HepG2 (cell line): ENCODE measurements at regions not wholly inside any gene's neighbourhood (a gene's known extent, or its start where the extent isn't known, plus 50 kb on each side); places are given as distances from the start of the nearest gene placed in this dataset.

Experiments used
- ATAC-seq: fragments of 200-7000 bp; cut with Tn5 transposase; 3 replicates; pipeline ENCODE4 v1.9.1; 2020; ENCODE audit warnings: mild to moderate bottlenecking, moderate library complexity
- BruUV-seq: library from RNA; stranded (reverse); fragments of 400-500 nt; replicated peaks from 2 replicates; lab custom pipeline; 2021; lab: Mats Ljungman, UMichigan
- CTCF ChIA-PET: fragments of 300-600 bp; formaldehyde crosslinking; extraction: SDS; loops from one replicate; lab custom pipeline; 2021; ENCODE audit warnings: low total read pairs, inconsistent platforms, low intra/inter-chr PET ratio; lab: Yijun Ruan, JAX
- POLR2A ChIA-PET: fragments of 350-600 bp; sonication (Branson Sonifier 250); formaldehyde crosslinking; loops from one replicate; lab custom pipeline; 2020; ENCODE audit warnings: antibody characterized with exemption, inconsistent platforms; lab: Yijun Ruan, JAX
- DNase-seq: peaks from one replicate; pipeline ENCODE4 v3.0.0-alpha.2; 2015; ENCODE audit warnings: low spot score
- FAIRE-seq: peaks from 3 replicates; lab custom pipeline; 2011; peaks lifted over from hg19 to GRCh38; lab: Jason Lieb, UNC
- H2AFZ ChIP-seq: one replicate; pipeline ENCODE4 v1.6.1; 2011; ENCODE audit warnings: low read length, inconsistent platforms
- H3K27ac ChIP-seq: fragments of 300-600 bp; 3 replicates; pipeline ENCODE4 v1.8.0; 2011; ENCODE audit warnings: mixed run types, mild to moderate bottlenecking, mixed read lengths, low read length, inconsistent platforms; ENCODE audit not compliant: insufficient read depth; ENCODE audit errors: extremely low read length
- H3K27me3 ChIP-seq, 2 experiments: fragments of 200-600 bp in 1 of 2; 2 replicates in 1 of 2; 3 replicates in 1 of 2; pipeline versions ENCODE4 v1.6.0 to v1.8.0; 2011; ENCODE audit warnings: low read length in 2 of 2, mild to moderate bottlenecking in 2 of 2, moderate library complexity in 2 of 2, inconsistent platforms in 1 of 2; ENCODE audit not compliant: insufficient read depth in 2 of 2, control insufficient read depth in 1 of 2
- H3K36me3 ChIP-seq, 2 experiments: fragments of 200-600 bp in 1 of 2; replicated peaks in 1 of 2; 2 replicates in 1 of 2; 3 replicates in 1 of 2; pipeline versions ENCODE4 v1.5.1 to v1.8.0; 2011; ENCODE audit warnings: low read length in 2 of 2, inconsistent platforms in 1 of 2; ENCODE audit not compliant: insufficient read depth in 2 of 2, control insufficient read depth in 1 of 2
- H3K4me1 ChIP-seq: 2 replicates; pipeline ENCODE4 v1.5.1; 2012; ENCODE audit warnings: low read length, inconsistent platforms; ENCODE audit not compliant: insufficient read depth
- H3K4me2 ChIP-seq: 2 replicates; pipeline ENCODE4 v1.6.0; 2011; ENCODE audit warnings: low read depth, low read length, inconsistent platforms
- H3K4me3 ChIP-seq, 3 experiments: fragments of 200-600 bp in 1 of 3; sonication (generic), shearing (Covaris generic) in 1 of 3; replicated peaks in 1 of 3; 2 replicates each; pipeline ENCODE4 v1.5.1; 2011 to 2016; ENCODE audit warnings: low read length in 3 of 3, inconsistent platforms in 2 of 3, low read depth in 2 of 3, mild to moderate bottlenecking in 2 of 3, control low read depth in 1 of 3, mixed read lengths in 1 of 3; ENCODE audit not compliant: insufficient read depth in 1 of 3
- H3K79me2 ChIP-seq: one replicate; pipeline ENCODE4 v1.6.1; 2011; ENCODE audit warnings: low read length, inconsistent platforms; ENCODE audit not compliant: insufficient read depth
- H3K9ac ChIP-seq: 2 replicates; pipeline ENCODE4 v1.6.0; 2011; ENCODE audit warnings: mild to moderate bottlenecking, low read depth, low read length, inconsistent platforms; ENCODE audit not compliant: insufficient read depth
- H3K9me3 ChIP-seq: 2 replicates; pipeline ENCODE4 v1.5.1; 2012; ENCODE audit warnings: mild to moderate bottlenecking, low read length
- H4K20me1 ChIP-seq: 2 replicates; pipeline ENCODE4 v1.6.0; 2011; ENCODE audit warnings: inconsistent platforms, mild to moderate bottlenecking, low read length, moderate library complexity; ENCODE audit not compliant: insufficient read depth
- CBX2 ChIP-seq, 2 experiments: fragments of 200-600 bp in 1 of 2; sonication (generic); formaldehyde crosslinking in 1 of 2; IDR thresholded peaks; 2 replicates each; pipeline versions ENCODE4 v1.7.0 to v1.8.1; 2018 to 2022; ENCODE audit warnings: low read depth in 2 of 2, low read length in 1 of 2, mild to moderate bottlenecking in 1 of 2, missing genetic modification reagents in 1 of 2
- GZF1 ChIP-seq: sonication (generic); formaldehyde crosslinking; IDR thresholded peaks from 2 replicates; pipeline ENCODE4 v1.5.1; 2020; ENCODE audit warnings: mild to moderate bottlenecking, missing genetic modification reagents
- IRX3 ChIP-seq: sonication (generic); formaldehyde crosslinking; IDR thresholded peaks from 2 replicates; pipeline ENCODE4 v1.8.1; 2023; ENCODE audit warnings: mild to moderate bottlenecking, low read depth, missing genetic modification reagents, borderline replicate concordance
- KDM2A ChIP-seq: sonication (generic); formaldehyde crosslinking; IDR thresholded peaks from 2 replicates; pipeline ENCODE4 v1.4.0; 2020; ENCODE audit warnings: low read depth, missing genetic modification reagents, borderline replicate concordance
- MBD4 ChIP-seq: IDR thresholded peaks from 2 replicates; pipeline ENCODE4 v1.6.1; 2012; ENCODE audit warnings: low read length, inconsistent platforms, borderline replicate concordance
- NFE2L2 ChIP-seq: fragments of 150-350 bp; IDR thresholded peaks from 2 replicates; pipeline ENCODE4 v1.6.1; 2014; ENCODE audit warnings: low read length
- SALL2 ChIP-seq: sonication (generic); formaldehyde crosslinking; IDR thresholded peaks from 2 replicates; pipeline ENCODE4 v1.8.1; 2023; ENCODE audit warnings: mild to moderate bottlenecking, missing genetic modification reagents, inconsistent platforms
- SAP130 ChIP-seq: IDR thresholded peaks from 2 replicates; pipeline ENCODE4 v1.6.1; 2016; ENCODE audit warnings: low read depth
- SRSF9 ChIP-seq: fragments of 200-400 bp; formaldehyde crosslinking; IDR thresholded peaks from 2 replicates; pipeline ENCODE4 v1.6.1; 2018; ENCODE audit warnings: borderline replicate concordance, mild to moderate bottlenecking, low read depth, low read length; ENCODE audit not compliant: insufficient read depth, poor library complexity, severe bottlenecking
- ZNF83 ChIP-seq: sonication (generic); formaldehyde crosslinking; IDR thresholded peaks from 2 replicates; pipeline ENCODE4 v1.4.0; 2020; ENCODE audit warnings: missing genetic modification reagents, mild to moderate bottlenecking, borderline replicate concordance
- ZNF883 ChIP-seq: sonication (generic); formaldehyde crosslinking; IDR thresholded peaks from 2 replicates; pipeline ENCODE4 v1.5.1; 2020; ENCODE audit warnings: mild to moderate bottlenecking, missing genetic modification reagents; ENCODE audit errors: not compliant biosample characterization
- WGBS: methylation state at CpG from one replicate; pipeline ENCODE4 v1.1.6; 2017; ENCODE audit warnings: low lambda C conversion rate; 5-methylcytosine and 5-hydroxymethylcytosine counted together
- in situ Hi-C: cut with HindIII; loops from 2 replicates; pipeline ENCODE4 v1.10.0; 2017; ENCODE audit warnings: low pct_unique_long_range_greater_than_20kb; ENCODE audit not compliant: extremely low pct_ligation_motif_present
- intact Hi-C: fragments of 100-400 bp; cut with micrococcal nuclease; formaldehyde crosslinking; loops from one replicate; pipeline ENCODE4 v1.10.0; 2022; ENCODE audit not compliant: unreplicated experiment
- TF ChIP-seq, protein P1 (sequence below): fragments of 450-650 bp; IDR thresholded peaks from 2 replicates; pipeline ENCODE4 v1.6.1; 2016

DNA sequence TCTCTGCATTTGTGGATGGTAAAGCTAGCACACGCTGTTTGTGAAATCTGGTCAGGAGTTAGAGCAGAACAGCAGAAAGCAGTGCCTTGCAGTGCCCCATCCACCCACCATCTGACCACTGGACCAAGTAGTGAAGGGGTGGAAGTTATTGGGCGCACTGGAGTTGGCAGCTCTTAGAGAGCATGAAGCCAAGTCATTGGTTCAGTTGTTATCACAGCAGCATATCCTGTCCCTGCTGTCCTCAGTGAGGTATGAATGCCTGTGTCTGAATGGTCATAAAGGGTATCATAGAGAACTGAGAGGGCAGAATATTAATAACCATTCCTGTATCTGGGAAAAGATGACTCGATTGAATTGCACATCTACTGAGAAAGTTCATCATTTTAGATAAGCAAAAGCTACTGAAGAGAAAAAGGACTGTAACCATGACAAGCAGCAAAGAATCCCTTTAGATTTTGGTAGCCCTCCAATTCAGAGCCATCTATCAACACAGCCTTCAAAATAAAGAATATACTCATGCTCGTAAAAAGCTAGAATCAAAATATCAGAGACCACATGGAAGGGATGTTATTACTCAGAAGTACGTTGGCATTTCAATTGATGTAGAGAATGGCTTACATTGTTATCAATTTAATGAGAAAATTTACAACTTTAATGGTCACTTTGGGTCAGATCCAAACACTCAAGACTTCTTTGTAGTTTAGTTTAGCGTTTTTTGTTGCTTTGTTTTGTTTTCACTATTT is 919.0 kb downstream of the EFNB2 start:
- H3K4me3 ChIP-seq = no peak overlapping the region
- CTCF ChIA-PET = no interaction called here
- FAIRE-seq (no peak), DNase-seq (no peak)
- no peaks in the 10 kb centered on the region for H3K27me3 ChIP-seq
- H3K9me3 ChIP-seq = peaks cover 35% of the 10 kb centered on the region; the same call in 1 of the 2 replicates
- TF ChIP-seq ZNF883 (no peak), SRSF9 (no peak), NFE2L2 (no peak), GZF1 (CRISPR knock-in tag) (no peak)
- TF ChIP-seq, protein P1, sequence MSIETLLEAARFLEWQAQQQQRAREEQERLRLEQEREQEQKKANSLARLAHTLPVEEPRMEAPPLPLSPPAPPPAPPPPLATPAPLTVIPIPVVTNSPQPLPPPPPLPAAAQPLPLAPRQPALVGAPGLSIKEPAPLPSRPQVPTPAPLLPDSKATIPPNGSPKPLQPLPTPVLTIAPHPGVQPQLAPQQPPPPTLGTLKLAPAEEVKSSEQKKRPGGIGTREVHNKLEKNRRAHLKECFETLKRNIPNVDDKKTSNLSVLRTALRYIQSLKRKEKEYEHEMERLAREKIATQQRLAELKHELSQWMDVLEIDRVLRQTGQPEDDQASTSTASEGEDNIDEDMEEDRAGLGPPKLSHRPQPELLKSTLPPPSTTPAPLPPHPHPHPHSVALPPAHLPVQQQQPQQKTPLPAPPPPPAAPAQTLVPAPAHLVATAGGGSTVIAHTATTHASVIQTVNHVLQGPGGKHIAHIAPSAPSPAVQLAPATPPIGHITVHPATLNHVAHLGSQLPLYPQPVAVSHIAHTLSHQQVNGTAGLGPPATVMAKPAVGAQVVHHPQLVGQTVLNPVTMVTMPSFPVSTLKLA = no peak
- TF ChIP-seq, all 625 proteins: peak for 0
- H3K4me1 ChIP-seq = no peaks in the 10 kb centered on the region
- 3% methylated on average over 6 of the region's 6 CpGs for WGBS
- no peaks in the 10 kb centered on the region for H4K20me1 ChIP-seq
- no peaks in the 10 kb centered on the region for H3K36me3 ChIP-seq
- no peak overlapping the region for H2AFZ ChIP-seq
- no TSS peak for BruUV-seq
- intact Hi-C loops = no loop called here
- ATAC-seq = no peak
- H3K4me2 ChIP-seq = no peak overlapping the region
- POLR2A ChIA-PET = no interaction called here
- H3K79me2 ChIP-seq = no peaks in the 10 kb centered on the region
- in situ Hi-C loops = no loop called here
- no peak overlapping the region for H3K9ac ChIP-seq
- H3K27ac ChIP-seq = no peak overlapping the region

DNA sequence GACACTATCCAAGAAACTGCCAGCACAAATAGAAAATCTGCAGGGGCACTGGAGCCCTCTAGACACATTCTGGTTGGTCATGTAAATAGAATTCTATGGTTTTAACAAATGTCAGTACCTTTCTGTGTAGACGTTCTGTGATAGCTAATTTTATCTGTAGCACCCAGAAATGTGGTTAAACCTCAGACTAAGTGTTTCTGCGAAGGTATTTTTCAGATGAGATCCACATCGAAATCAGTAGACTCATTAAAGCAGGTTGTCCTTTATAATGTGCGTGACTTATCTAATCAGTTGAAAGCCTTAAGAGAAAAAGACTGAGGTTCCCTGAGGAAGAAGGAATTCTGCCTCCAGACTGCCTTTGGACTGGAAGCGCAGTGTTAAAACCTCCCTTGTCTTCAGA is 922.9 kb downstream of the EFNB2 start:
- WGBS = 12% methylated on average over 5 of the region's 5 CpGs
- ATAC-seq (no peak), FAIRE-seq (no peak), DNase-seq (no peak)
- no peak overlapping the region for H3K4me2 ChIP-seq
- H3K4me1 ChIP-seq = no peaks in the 10 kb centered on the region
- no peak overlapping the region for H2AFZ ChIP-seq
- no peak overlapping the region for H3K27ac ChIP-seq
- no peak overlapping the region for H3K9ac ChIP-seq
- ChIA-PET POLR2A (no interaction called here), CTCF (no interaction called here)
- no peaks in the 10 kb centered on the region for H3K79me2 ChIP-seq
- in situ Hi-C loops (no loop called here), intact Hi-C loops (no loop called here)
- TF ChIP-seq MBD4 = no peak
- TF ChIP-seq SALL2 = no peak
- TF ChIP-seq ZNF83 (CRISPR knock-in tag) = no peak
- TF ChIP-seq IRX3 (CRISPR knock-in tag) = no peak
- TF ChIP-seq CBX2 (IDR thresholded peaks at IDR 0.05; ENCODE audit: low read depth, low read length) = no peak
- no peak for TF ChIP-seq CBX2 (CRISPR knock-in tag; IDR thresholded peaks at IDR 0.05; ENCODE audit: low read depth)
- TF ChIP-seq KDM2A (CRISPR knock-in tag) = no peak
- no peak for TF ChIP-seq SAP130 (CRISPR knock-in tag)
- H3K9me3 ChIP-seq = peaks cover 24% of the 10 kb centered on the region; the same call in 1 of the 2 replicates
- no peaks in the 10 kb centered on the region for H4K20me1 ChIP-seq
- H3K27me3 ChIP-seq = no peaks in the 10 kb centered on the region
- no peaks in the 10 kb centered on the region for H3K36me3 ChIP-seq
- no peak overlapping the region for H3K4me3 ChIP-seq
- BruUV-seq = no TSS peak
